CD4-positive, CD25-positive, alpha-beta regulatory T cell (primary cell): ENCODE measurements at regions not wholly inside any gene's neighbourhood (a gene's known extent, or its start where the extent isn't known, plus 50 kb on each side); places are given as distances from the start of the nearest gene placed in this dataset.

Experiments
- ATAC-seq, 2 donors: fragments of 150-1000 bp; cut with Tn5 transposase; one replicate each; pipeline ENCODE4 v1.10.0; 2021; ENCODE audit warnings: low read depth in 2 of 2, moderate number of reproducible peaks in 2 of 2, moderate library complexity in 1 of 2
- DNase-seq, 3 donors: peaks; one replicate each; pipeline versions ENCODE4 v3.0.0 to v3.0.0-alpha.2; 2012 to 2022; ENCODE audit warnings: mixed read lengths in 1 of 3
- H3K27ac ChIP-seq: one replicate; pipeline ENCODE4 v1.7.0; 2013; ENCODE audit warnings: mild to moderate bottlenecking, low read length; ENCODE audit not compliant: insufficient read depth, poor library complexity, severe bottlenecking
- H3K27me3 ChIP-seq: one replicate; pipeline ENCODE4 v1.7.0; 2013; ENCODE audit warnings: low read length; ENCODE audit not compliant: control insufficient read depth, insufficient read depth
- H3K36me3 ChIP-seq: one replicate; pipeline ENCODE4 v1.7.0; 2013; ENCODE audit warnings: mild to moderate bottlenecking, low read length, moderate library complexity; ENCODE audit not compliant: control insufficient read depth, insufficient read depth
- H3K4me1 ChIP-seq: 2 replicates; pipeline ENCODE4 v1.7.0; 2013; ENCODE audit warnings: mild to moderate bottlenecking, low read length; ENCODE audit not compliant: insufficient read depth, control insufficient read depth, poor library complexity, severe bottlenecking
- H3K4me3 ChIP-seq: one replicate; pipeline ENCODE4 v1.7.0; 2013; ENCODE audit warnings: low read depth, mild to moderate bottlenecking, low read length, moderate library complexity
- H3K9me3 ChIP-seq, 2 experiments: 1 replicate in 1 of 2; 2 replicates in 1 of 2; pipeline ENCODE4 v1.7.0; 2013; ENCODE audit warnings: low read length in 2 of 2, mild to moderate bottlenecking in 1 of 2, moderate library complexity in 1 of 2; ENCODE audit not compliant: control insufficient read depth in 2 of 2
- H3K27ac Mint-ChIP-seq, 3 donors: one replicate each; pipeline ENCODE4 v1.8.0; 2020 to 2022; ENCODE audit warnings: mild to moderate bottlenecking in 3 of 3, mixed read lengths in 3 of 3, moderate library complexity in 2 of 3
- H3K27me3 Mint-ChIP-seq: one replicate; pipeline ENCODE4 v1.8.0; 2022; ENCODE audit warnings: mild to moderate bottlenecking, mixed read lengths
- H3K36me3 Mint-ChIP-seq: one replicate; pipeline ENCODE4 v1.8.0; 2020; ENCODE audit warnings: mixed read lengths
- H3K4me1 Mint-ChIP-seq, 4 donors: one replicate each; pipeline ENCODE4 v1.8.0; 2020 to 2022; ENCODE audit warnings: mixed read lengths in 4 of 4, mild to moderate bottlenecking in 1 of 4
- H3K4me3 Mint-ChIP-seq, 4 donors: one replicate each; pipeline ENCODE4 v1.8.0; 2020 to 2022; ENCODE audit warnings: mild to moderate bottlenecking in 4 of 4, mixed read lengths in 4 of 4, moderate library complexity in 3 of 4
- H3K9me3 Mint-ChIP-seq, 7 donors: one replicate each; pipeline ENCODE4 v1.8.0; 2020 to 2022; ENCODE audit warnings: mixed read lengths in 7 of 7, mild to moderate bottlenecking in 3 of 7, moderate library complexity in 2 of 7

GRCh38 chr9:107906074-107906473 is 416.5 kb upstream of the KLF4 start:
- Mint-ChIP-seq H3K4me1 (no peaks in the 10 kb centered on the region), H3K36me3 (no peaks in the 10 kb centered on the region), H3K9me3 (peaks cover 0 to 3% (median 1%) of the 10 kb centered on the region in 7 donors), H3K27me3 (no peaks in the 10 kb centered on the region), H3K27ac (no peak overlapping the region), H3K4me3 (no peak overlapping the region)
- ATAC-seq: no peak
- no peak for DNase-seq
- Histone ChIP-seq H3K9me3 (no peaks in the 10 kb centered on the region), H3K27me3 (no peaks in the 10 kb centered on the region), H3K27ac (no peak overlapping the region), H3K36me3 (no peaks in the 10 kb centered on the region), H3K4me1 (no peaks in the 10 kb centered on the region), H3K4me3 (no peak overlapping the region)

DNA sequence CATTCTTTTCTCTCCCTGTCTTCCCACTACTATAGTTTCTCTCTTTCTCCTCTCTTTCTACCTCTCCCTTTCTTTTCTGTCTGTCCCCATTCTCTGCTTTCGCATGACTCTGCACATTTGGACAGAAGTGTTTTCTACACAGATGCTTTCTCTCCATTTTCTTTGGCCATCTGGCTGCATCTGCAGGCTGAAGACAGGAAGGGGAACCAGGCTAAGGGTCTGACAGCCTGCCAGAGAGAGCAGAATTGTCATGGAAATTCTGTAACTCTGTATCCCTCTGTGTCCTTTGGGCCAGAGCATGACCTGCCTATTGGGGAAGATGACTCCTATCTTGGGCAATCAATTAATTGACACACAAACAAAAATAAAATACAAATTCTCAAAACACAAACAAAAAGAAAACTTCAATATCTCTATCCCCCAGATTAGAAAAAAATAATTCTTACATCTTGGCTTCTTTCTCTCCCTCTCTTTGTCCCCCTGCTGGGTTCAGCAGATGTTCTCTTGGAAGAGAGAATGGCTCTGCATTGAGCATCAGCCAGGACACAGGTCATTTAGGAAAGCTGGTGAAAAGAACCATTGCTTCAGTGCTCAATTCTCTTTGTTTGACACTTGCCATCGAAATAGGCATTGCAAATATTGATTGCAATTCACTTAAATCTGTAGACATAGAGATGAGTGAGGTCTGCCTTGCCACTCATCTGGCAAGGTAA is 415.9 kb upstream of the KLF4 start:
- H3K27me3 ChIP-seq: no peaks in the 10 kb centered on the region
- no peaks in the 10 kb centered on the region for H3K27me3 Mint-ChIP-seq
- H3K27ac Mint-ChIP-seq: no peak overlapping the region
- H3K9me3 Mint-ChIP-seq: peaks cover 0 to 7% (median 0%) of the 10 kb centered on the region in 7 donors
- H3K36me3 ChIP-seq: no peaks in the 10 kb centered on the region
- no peak overlapping the region for H3K27ac ChIP-seq
- ATAC-seq (no peak), DNase-seq (no peak)
- no peaks in the 10 kb centered on the region for H3K36me3 Mint-ChIP-seq
- H3K4me1 ChIP-seq: no peaks in the 10 kb centered on the region
- no peaks in the 10 kb centered on the region for H3K4me1 Mint-ChIP-seq
- H3K9me3 ChIP-seq: no peaks in the 10 kb centered on the region
- H3K4me3 ChIP-seq: no peak overlapping the region
- no peak overlapping the region for H3K4me3 Mint-ChIP-seq

DNA sequence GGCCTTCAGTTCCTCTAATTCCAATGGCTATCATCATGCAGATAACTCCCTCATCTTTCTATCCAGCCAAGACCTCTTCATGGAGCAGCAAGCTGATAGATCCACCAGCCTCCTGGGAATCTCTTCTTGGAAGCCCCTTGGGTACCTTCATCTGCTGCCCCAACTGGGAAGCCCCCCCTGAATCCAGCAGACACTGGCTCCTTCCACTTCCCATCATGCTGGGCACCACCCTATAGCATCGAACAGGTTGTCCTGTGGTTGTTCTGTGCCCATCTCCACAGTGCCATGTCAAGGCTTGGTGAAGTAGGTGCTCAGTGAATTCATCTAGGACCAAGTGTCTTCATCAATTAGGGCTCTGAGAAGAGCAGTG is 410.4 kb upstream of the KLF4 start:
- H3K27ac Mint-ChIP-seq: no peak overlapping the region
- H3K4me3 Mint-ChIP-seq: no peak overlapping the region
- H3K9me3 ChIP-seq: no peaks in the 10 kb centered on the region
- peaks cover 0 to 10% (median 3%) of the 10 kb centered on the region in 7 donors for H3K9me3 Mint-ChIP-seq
- no peak overlapping the region for H3K27ac ChIP-seq
- H3K27me3 Mint-ChIP-seq: no peaks in the 10 kb centered on the region
- no peaks in the 10 kb centered on the region for H3K36me3 Mint-ChIP-seq
- H3K4me3 ChIP-seq: no peak overlapping the region
- DNase-seq (no peak), ATAC-seq (no peak)
- H3K4me1 ChIP-seq: no peaks in the 10 kb centered on the region
- H3K27me3 ChIP-seq: no peaks in the 10 kb centered on the region
- no peaks in the 10 kb centered on the region for H3K36me3 ChIP-seq
- no peaks in the 10 kb centered on the region for H3K4me1 Mint-ChIP-seq

DNA sequence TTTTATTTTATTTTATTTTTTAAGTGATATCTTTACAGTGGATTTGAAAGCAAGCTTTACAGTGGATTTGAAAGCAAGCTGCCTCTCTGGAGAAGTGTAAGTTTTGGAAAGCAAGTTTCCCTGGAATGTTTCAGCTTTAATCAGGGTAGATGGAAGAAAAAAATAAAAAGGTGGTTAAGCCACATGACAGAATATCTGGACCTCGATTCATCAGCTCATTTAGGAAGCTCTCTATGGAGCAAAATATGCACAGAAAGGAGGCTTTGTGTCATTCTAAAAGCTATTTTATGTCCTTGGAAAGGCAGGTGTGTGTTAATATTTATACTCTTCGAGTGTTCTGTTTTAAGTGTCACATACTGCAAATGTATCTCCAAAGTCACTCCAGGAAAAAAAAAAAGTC is 409.2 kb upstream of the KLF4 start:
- Mint-ChIP-seq H3K4me3 (no peak overlapping the region), H3K9me3 (peaks cover 0 to 10% (median 3%) of the 10 kb centered on the region in 7 donors), H3K27me3 (no peaks in the 10 kb centered on the region), H3K4me1 (no peaks in the 10 kb centered on the region), H3K36me3 (no peaks in the 10 kb centered on the region), H3K27ac (no peak overlapping the region)
- H3K4me3 ChIP-seq: no peak overlapping the region
- no peak for DNase-seq
- no peaks in the 10 kb centered on the region for H3K9me3 ChIP-seq
- H3K36me3 ChIP-seq: no peaks in the 10 kb centered on the region
- no peaks in the 10 kb centered on the region for H3K4me1 ChIP-seq
- no peak overlapping the region for H3K27ac ChIP-seq
- ATAC-seq: no peak
- no peaks in the 10 kb centered on the region for H3K27me3 ChIP-seq

GRCh38 chr9:107896544-107896943 is 407.0 kb upstream of the KLF4 start:
- no peaks in the 10 kb centered on the region for H3K4me1 Mint-ChIP-seq
- DNase-seq (no peak), ATAC-seq (no peak)
- H3K4me3 Mint-ChIP-seq: no peak overlapping the region
- H3K27ac Mint-ChIP-seq: no peak overlapping the region
- H3K4me3 ChIP-seq: no peak overlapping the region
- H3K27ac ChIP-seq: no peak overlapping the region
- no peaks in the 10 kb centered on the region for H3K4me1 ChIP-seq
- no peaks in the 10 kb centered on the region for H3K27me3 ChIP-seq
- H3K36me3 ChIP-seq: no peaks in the 10 kb centered on the region
- peaks cover 0 to 14% (median 5%) of the 10 kb centered on the region in 7 donors for H3K9me3 Mint-ChIP-seq
- H3K9me3 ChIP-seq: no peaks in the 10 kb centered on the region
- H3K27me3 Mint-ChIP-seq: no peaks in the 10 kb centered on the region
- H3K36me3 Mint-ChIP-seq: no peaks in the 10 kb centered on the region

- Histone ChIP-seq H3K9me3 (no peaks in the 10 kb centered on the region), H3K27me3 (no peaks in the 10 kb centered on the region), H3K4me1 (no peaks in the 10 kb centered on the region), H3K4me3 (no peak overlapping the region), H3K27ac (no peak overlapping the region), H3K36me3 (no peaks in the 10 kb centered on the region)
- Mint-ChIP-seq H3K4me1 (no peaks in the 10 kb centered on the region), H3K9me3 (peaks cover 1 to 16% (median 5%) of the 10 kb centered on the region in 7 donors), H3K27me3 (no peaks in the 10 kb centered on the region), H3K4me3 (no peak overlapping the region), H3K36me3 (no peaks in the 10 kb centered on the region), H3K27ac (no peak overlapping the region)
- ATAC-seq (no peak), DNase-seq (no peak)
Measured at GRCh38 chr9:107895501-107896001, 406.0 kb upstream of the KLF4 start.

DNA sequence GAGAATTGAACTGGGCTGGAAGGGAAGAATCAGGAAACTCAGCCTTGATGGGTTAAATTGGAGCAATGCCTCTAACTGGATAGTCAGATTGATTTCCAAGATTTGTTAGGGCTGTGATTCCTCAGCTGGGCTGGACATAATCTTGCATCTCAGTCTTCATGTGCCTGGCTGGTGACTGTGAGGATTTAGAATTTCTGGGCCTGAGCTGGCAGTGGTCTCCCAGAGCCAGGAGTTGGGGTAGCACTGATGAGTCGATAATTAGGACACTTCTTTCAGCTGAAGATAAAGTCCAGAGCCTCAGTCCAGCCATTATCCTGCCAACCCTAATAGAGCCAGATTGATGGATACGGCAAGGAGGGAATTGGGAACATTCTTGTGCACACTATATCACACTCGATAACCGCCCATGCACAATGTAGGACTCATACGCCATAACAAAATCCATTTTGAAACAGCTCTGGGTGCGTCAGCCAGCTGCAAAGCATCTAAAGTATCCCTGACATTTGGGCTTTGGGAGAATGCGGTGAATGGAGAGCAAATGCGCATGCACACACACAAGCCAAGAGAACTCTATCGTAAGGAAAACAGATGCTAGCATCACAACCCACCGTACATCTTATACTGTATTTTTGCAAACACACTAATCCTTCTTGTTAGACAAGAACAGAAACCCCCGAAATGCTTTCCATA is 405.1 kb upstream of the KLF4 start:
- H3K27ac Mint-ChIP-seq: no peak overlapping the region
- no peaks in the 10 kb centered on the region for H3K4me1 ChIP-seq
- peaks cover 1 to 16% (median 5%) of the 10 kb centered on the region in 7 donors for H3K9me3 Mint-ChIP-seq
- H3K27me3 ChIP-seq: no peaks in the 10 kb centered on the region
- H3K9me3 ChIP-seq: no peaks in the 10 kb centered on the region
- no peak for ATAC-seq
- no peak overlapping the region for H3K4me3 Mint-ChIP-seq
- no peaks in the 10 kb centered on the region for H3K36me3 Mint-ChIP-seq
- no peaks in the 10 kb centered on the region for H3K4me1 Mint-ChIP-seq
- no peaks in the 10 kb centered on the region for H3K36me3 ChIP-seq
- H3K27ac ChIP-seq: no peak overlapping the region
- no peaks in the 10 kb centered on the region for H3K27me3 Mint-ChIP-seq
- no peak for DNase-seq
- H3K4me3 ChIP-seq: no peak overlapping the region
